K562 (cell line): ENCODE measurements at regions not wholly inside any gene's neighbourhood (a gene's known extent, or its start where the extent isn't known, plus 50 kb on each side); places are given as distances from the start of the nearest gene placed in this dataset.
"Not testable (repeated sequence)": the region's sequence is repeated elsewhere in the genome, so short reads cannot be mapped to it uniquely, and the experiment has no call there.

Experiments used
- CHD2 ChIP-seq: IDR thresholded peaks from 2 replicates; pipeline ENCODE4 v1.6.1; 2011; ENCODE audit warnings: low read depth, low read length
- EZH2 ChIP-seq: IDR thresholded peaks from 2 replicates; pipeline ENCODE4 v1.6.1; 2012; ENCODE audit warnings: low read depth, mild to moderate bottlenecking, inconsistent platforms, low read length, borderline replicate concordance
- KDM4B ChIP-seq, 2 experiments: fragments of 450-650 bp in 1 of 2; sonication (generic) in 1 of 2; IDR thresholded peaks; 2 replicates each; pipeline ENCODE4 v1.6.1; 2016 to 2017; ENCODE audit warnings: borderline replicate concordance in 2 of 2, antibody characterized with exemption in 1 of 2, low read depth in 1 of 2, mild to moderate bottlenecking in 1 of 2
- MAFG ChIP-seq: fragments of 450-650 bp; conservative IDR thresholded peaks from 2 replicates; pipeline ENCODE4 v1.6.1; 2016; ENCODE audit warnings: missing genetic modification characterization, missing compliant biosample characterization
- MXI1 ChIP-seq: IDR thresholded peaks from 2 replicates; pipeline ENCODE4 v1.6.1; 2011; ENCODE audit warnings: low read depth, mild to moderate bottlenecking, improper control_type of control experiment, low read length
- NFATC3 ChIP-seq: fragments of 450-650 bp; IDR thresholded peaks from 2 replicates; pipeline ENCODE4 v1.6.1; 2017; ENCODE audit warnings: mild to moderate bottlenecking
- PBX2 ChIP-seq, 2 experiments: IDR thresholded peaks in 1 of 2; conservative IDR thresholded peaks in 1 of 2; 2 replicates each; pipeline ENCODE4 v1.6.1; 2016; ENCODE audit warnings: low read depth in 2 of 2, mild to moderate bottlenecking in 1 of 2, missing compliant biosample characterization in 1 of 2, missing genetic modification characterization in 1 of 2, moderate library complexity in 1 of 2
- SETDB1 ChIP-seq: IDR thresholded peaks from one replicate; pipeline ENCODE4 v1.6.1; 2012; ENCODE audit warnings: low read length, control low read depth, inconsistent platforms
- SMARCC2 ChIP-seq: fragments of 450-650 bp; IDR thresholded peaks from 2 replicates; pipeline ENCODE4 v1.6.1; 2017; ENCODE audit warnings: antibody characterized with exemption, moderate library complexity, mild to moderate bottlenecking, low read depth
- TRIM28 ChIP-seq: fragments of 450-650 bp; IDR thresholded peaks from 2 replicates; pipeline ENCODE4 v1.6.1; 2017
- ZFP36 ChIP-seq: fragments of 150-350 bp; IDR thresholded peaks from 2 replicates; pipeline ENCODE4 v1.6.1; 2018; ENCODE audit warnings: low read length, low read depth; ENCODE audit not compliant: partially characterized antibody
- ZNF41 ChIP-seq: fragments of 250-450 bp; sonication (Bioruptor Pico); conservative IDR thresholded peaks from 2 replicates; pipeline ENCODE4 v1.4.0; 2020; ENCODE audit warnings: mild to moderate bottlenecking

GRCh38 chr7:68980432-68980831 is 617.8 kb upstream of the AUTS2 start:
- TF ChIP-seq MAFG (tag); TRIM28; KDM4B (IDR thresholded peaks at IDR 0.05; ENCODE audit: borderline replicate concordance in 2 of 2, low read depth in 1 of 2); SETDB1; NFATC3; EZH2; SMARCC2; CHD2; MXI1; PBX2 (CRISPR knock-in tag; IDR thresholded peaks at IDR 0.05; ENCODE audit: low read depth); PBX2 (tag; conservative IDR thresholded peaks at IDR 0.05; ENCODE audit: low read depth); ZFP36; ZNF41 (CRISPR knock-in tag): not testable (repeated sequence)
